ENCODE measurements at regions not wholly inside any gene's neighbourhood (a gene's known extent, or its start where the extent isn't known, plus 50 kb on each side); places are given as distances from the start of the nearest gene placed in this dataset.
"Not testable (repeated sequence)": the region's sequence is repeated elsewhere in the genome, so short reads cannot be mapped to it uniquely, and the experiment has no call there.

GRCh38 chr12:46948936-46949545 is 123.2 kb upstream of the SLC38A4 start:
- no peak for DNase-seq

GRCh38 chr12:46950094-46950493 is 124.3 kb upstream of the SLC38A4 start:
- DNase-seq: no peak

- no peak for DNase-seq
Measured at GRCh38 chr12:46952880-46953483, 126.4 kb upstream of the PCED1B start.

- no peak for DNase-seq
Measured at GRCh38 chr12:46956451-46957035, 122.9 kb upstream of the PCED1B start.

DNA sequence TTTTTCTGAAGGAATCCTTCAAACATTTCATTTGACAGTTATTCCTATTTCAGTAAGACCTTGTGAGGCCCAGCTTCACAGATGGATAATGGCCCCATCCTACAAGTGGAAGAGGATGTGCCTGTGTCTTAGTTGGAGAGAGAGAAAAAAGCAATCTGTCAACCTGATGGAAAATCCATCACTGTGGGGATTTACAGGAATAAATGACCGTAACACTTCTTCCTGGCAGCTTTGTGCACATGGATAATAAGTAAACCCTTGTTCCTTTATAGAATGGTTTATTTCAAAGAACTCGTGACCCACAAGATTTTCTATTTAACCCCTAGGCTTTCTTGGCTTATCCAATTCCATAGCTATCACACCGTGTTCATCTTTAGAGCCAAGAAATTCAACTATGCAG is 121.4 kb upstream of the PCED1B start:
- no peak for DNase-seq

DNA sequence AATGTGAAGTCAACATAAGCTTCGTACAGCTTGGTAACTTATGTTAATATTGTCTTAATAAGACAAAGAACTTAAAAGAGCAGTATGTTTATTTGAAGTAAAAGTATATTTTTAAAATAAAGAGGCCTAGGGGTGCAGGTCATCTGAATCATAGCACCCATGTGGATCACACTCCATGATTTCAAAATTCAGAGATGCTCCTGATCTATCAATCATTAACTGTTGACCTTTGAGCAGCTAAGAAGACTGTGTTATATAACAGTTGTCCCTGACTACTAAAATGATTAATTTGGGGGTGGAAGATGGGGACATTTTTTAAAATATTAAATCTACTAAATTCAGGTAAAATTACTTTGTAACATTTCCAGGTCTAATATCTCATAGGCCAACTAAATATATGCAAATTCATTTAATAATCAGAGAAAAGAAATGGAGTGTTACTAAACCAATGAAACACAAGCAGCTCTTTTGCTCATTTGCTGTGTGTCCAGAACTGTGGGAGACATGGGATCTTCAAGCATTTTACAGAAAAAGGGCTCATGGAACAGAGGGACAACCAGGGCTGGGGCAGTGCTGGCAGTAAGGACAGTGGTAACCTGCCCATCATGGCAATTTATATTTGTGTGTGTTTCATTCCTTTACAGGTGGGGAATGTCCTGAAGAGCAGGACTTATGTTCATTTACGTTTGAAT is 120.7 kb upstream of the PCED1B start:
- DNase-seq: no peak

DNA sequence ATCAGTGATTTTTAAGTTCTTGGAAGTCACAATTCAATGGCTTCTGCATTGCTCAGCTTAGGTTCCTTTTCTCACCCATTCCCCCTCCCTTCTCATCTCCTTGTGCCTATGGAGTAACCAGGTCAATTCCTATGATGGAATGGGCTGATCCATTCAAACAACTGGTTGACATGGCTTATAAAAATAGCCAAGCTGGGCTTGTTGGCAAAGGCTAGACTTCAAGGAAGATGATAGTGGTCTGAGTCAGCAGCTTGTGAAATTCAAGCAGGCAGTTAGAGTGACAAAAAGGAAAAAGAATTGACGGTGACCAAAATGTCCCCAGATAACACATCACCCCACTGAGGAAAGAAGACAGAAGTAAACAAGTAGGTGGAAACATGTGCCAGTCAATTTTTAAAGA is 119.9 kb upstream of the PCED1B start:
- no peak for DNase-seq

- no peak for DNase-seq
Measured at GRCh38 chr12:46960681-46961080, 118.7 kb upstream of the PCED1B start.

DNA sequence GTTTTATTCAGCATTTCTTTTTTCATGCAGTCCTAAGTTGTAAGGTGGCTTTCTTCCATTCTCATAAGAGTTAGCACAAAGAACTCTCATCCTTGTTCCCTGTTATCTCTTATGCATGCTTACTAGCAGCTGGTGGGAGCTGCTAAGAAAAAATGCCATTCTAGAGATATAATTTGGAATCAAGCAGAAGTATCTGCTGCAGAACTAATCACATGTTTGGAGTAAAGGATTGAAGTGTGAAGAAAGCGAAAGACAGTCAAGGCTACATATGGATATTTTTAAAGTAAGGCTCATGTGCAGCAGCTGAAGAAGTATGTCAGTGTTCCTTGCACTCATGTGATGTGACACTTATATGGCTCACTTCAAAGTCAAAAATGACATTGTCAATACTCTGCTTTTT is 116.2 kb upstream of the PCED1B start:
- no peak for DNase-seq

DNA sequence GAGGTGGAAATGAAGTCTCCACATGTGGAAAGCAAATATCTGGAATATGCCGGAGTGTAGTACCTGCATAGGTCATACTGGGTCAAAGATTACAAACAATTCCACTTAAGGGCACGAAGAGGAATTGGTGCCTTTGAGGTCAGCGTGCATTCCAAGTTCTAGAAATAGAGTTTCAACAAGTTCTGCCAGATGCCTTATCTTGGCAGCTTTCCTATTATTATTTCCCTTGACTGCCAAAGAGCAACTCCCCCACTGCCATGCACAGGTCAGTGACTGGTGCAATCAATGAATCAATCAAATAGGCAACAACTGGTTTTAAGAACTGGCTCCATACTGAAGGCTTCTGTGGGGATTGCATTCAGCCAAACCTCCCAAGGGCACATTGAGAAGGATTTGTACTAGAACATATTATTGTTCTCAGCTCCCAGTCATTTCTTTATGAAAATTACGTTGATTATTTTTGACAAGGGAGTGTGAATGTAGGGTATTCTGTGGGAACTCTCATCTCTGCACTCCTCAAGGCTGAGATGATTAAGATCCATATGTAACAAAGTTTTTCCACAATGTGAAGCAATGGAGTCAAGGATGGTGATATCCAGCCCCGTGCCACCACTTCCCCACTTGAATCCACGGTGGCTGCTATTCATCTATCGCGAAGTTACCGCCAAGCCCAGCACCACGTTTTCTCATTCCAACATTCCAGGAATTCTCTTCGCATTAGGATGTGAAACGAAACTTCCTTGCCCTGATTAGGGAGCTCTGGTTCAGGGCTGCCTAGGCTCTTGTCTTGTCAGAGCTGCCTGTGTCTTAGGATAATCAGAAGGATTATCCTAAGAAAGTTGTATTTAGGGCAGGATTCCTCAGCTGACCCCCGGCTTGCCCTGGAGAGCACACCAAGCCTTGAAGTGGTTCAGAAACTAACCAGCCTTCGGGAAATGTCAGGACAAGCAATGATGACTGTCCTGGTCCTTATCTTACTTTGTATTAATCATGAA is 115.1 kb upstream of the PCED1B start:
- DNase-seq: no peak

- no peak for DNase-seq
Measured at GRCh38 chr12:46965137-46965536, 114.3 kb upstream of the PCED1B start.

- DNase-seq: no peak
Measured at GRCh38 chr12:46965880-46966279, 113.5 kb upstream of the PCED1B start.

DNA sequence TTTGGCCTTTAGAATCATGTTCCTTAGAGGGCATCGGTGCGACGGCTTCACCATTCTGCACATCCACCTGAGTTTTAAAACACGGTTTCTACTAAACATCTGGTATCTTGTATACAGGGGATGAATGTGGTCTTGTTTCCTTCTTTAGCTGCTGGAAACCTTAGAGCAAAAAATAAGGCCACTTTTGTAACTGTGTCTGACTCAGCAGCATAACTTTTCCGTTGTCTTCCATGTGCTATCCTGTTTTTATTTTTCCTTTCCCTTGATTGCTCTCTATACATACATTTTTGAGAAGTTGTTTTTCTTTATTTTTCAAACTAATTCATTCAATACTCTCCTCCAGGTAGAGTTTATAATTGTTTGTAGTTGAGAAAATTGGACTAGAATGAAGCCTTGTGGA is 108.8 kb upstream of the PCED1B start:
- DNase-seq: no peak

DNA sequence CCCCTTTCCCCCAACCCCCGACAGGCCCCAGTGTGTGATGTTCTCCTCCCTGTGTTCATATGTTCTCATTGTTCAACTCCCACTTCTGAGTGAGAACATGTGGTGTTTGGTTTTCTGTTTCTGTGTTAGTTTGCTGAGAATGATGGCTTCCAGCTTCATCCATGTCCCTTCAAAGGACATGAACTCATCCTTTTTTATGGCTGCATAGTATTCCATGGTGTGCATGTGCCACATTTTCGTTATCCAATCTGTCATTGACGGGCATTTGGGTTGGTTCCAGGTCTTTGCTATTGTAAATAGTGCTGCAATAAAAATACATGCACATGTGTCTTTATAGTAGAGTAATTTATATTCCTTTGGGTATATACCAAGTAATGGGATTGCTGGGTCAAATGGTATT is 105.5 kb upstream of the PCED1B start:
- not testable (repeated sequence) for DNase-seq

DNA sequence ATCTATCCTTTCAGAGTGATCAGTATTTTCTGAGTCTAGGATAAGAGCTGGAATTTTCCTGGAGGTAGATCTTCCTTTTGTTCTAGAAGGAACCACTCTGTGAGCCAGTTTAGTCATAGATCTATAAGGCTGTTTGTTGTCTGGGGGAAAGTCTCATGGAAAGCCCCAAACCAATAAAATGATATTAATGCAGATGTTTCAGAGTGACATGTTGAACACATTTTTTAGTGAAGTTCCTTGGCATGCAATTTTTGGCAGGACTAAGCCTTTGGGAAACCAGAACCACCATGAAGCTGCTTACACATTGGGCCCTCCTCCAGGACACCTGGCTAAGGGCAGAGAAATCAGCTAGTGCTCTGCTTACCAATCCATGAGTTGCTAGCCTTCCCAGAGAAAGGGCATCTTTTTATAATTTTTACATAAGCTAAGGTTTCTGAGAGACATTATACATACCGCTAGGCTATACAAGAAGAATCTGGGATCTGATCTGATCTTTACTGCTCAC is 101.5 kb upstream of the PCED1B start:
- no peak for DNase-seq

DNA sequence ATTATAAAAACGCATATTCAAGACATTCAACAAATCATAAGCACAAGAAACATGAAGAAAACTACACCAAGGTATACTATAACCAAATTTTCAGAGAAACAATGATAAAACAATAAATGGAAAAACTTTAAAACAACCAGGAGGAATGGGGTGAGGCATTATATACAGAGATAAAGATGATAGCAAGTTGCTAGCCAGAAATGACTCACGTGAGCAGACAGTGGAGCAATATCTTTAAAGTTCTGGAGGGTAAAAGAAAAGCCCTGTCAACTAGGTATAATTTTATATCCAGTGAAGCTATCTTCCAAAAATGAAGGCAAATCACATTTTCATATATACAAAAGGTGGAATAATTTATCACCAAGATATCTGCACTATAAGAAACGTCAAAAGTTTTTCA is 97.8 kb upstream of the PCED1B start:
- DNase-seq: no peak

DNA sequence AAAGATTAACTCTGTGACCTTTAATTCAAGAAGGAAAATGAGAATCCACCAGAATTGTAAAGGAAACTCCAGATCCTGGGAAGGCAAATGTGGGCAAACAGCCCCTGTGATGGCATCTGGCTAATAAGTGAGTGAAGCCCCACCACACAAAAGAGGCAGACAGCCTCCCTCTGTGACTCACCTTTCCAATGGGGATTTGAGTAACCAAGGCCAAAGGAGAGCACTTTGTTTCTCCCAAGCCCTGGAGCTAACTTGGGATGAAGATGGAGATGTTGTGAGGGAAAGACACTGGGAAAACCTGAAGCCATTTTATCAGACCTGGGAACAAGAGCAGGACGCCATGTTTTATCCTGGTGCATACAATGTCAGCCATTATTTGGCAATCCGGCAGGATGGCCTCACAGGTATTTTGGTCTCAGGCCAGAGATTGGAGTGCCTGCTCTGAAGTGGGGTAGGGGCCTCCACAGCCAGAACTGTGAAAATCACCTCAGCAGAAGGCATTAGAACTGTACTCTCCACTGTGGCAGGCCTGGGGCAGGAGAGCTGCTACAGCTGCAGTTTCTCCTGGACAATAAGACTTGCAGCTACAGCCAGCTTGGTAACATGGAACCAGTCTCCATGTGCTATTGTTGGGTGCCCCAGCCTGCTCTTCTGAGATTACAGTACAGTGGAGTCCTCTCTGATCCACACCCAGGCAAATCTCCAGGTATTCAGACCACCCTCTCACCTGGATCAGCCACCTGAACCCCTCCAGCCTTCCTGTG is 96.6 kb upstream of the PCED1B start:
- no peak for DNase-seq

GRCh38 chr12:46983393-46983793 is 96.0 kb upstream of the PCED1B start:
- DNase-seq: no peak

GRCh38 chr12:46983959-46984841 is 95.2 kb upstream of the PCED1B start:
- peak; percentile 24 for DNase-seq

DNA sequence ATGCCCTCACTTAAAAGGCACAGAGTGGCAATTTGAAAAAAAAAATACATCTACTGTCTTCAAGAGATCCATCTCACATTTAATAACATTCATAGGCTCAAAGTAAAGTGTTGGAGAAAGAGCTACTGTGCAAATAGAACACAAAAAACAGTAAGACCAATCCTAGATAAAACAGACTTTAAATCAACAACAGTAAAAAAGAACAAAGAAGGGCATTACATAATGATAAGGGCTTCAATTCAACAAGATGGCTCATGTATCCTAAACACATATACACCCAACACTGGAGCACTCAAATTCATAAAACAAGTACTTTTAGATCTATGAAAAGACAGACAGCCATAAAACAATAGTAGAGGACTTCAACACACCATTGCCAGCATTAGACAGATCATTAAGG is 93.6 kb upstream of the PCED1B start:
- DNase-seq: no peak

DNA sequence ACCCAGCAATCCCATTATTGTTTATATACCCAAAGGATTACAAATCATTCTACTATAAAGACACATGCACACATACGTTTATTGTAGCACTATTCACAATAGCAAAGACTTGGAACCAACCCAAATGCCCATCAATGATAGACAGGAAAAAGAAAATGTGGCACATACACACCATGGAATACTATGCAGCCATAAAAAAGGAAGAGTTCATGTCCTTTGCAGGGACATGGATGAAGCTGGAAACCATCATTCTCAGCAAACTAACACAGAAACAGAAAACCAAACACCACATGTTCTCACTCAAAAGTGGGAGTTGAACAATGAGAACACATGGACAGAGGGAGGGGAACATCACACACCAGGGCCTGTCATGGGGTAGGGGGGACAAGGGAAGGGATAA is 91.3 kb upstream of the PCED1B start:
- DNase-seq: not testable (repeated sequence)
